AG04449 (cell line): ENCODE measurements at regions not wholly inside any gene's neighbourhood (a gene's known extent, or its start where the extent isn't known, plus 50 kb on each side); places are given as distances from the start of the nearest gene placed in this dataset.
A peak's percentile ranks its signal among the peaks of the same experiment; 100 is the strongest.
"Not testable (repeated sequence)": the region's sequence is repeated elsewhere in the genome, so short reads cannot be mapped to it uniquely, and the experiment has no call there.

Experiments used
- CTCF ChIA-PET: fragments of 350-600 bp; formaldehyde crosslinking; extraction: SDS; loops from one replicate; lab custom pipeline; 2021; ENCODE audit warnings: antibody characterized with exemption; lab: Yijun Ruan, JAX
- POLR2A ChIA-PET: fragments of 400-600, 350-600 bp; formaldehyde crosslinking; extraction: SDS; loops from one replicate; lab custom pipeline; 2020; ENCODE audit warnings: antibody characterized with exemption, inconsistent platforms; lab: Yijun Ruan, JAX
- DNase-seq: peaks from one replicate; pipeline ENCODE4 v3.0.0-alpha.2; 2010; ENCODE audit warnings: low read depth, low spot score
- H3K4me3 ChIP-seq: 2 replicates; pipeline ENCODE4 v1.5.1; 2011; ENCODE audit warnings: low read depth, mild to moderate bottlenecking, control low read depth, low read length
- CTCF ChIP-seq: IDR thresholded peaks from one replicate; pipeline ENCODE4 v1.5.1; 2011; ENCODE audit warnings: mild to moderate bottlenecking, moderate library complexity, low read length, control low read depth, inconsistent platforms; ENCODE audit not compliant: insufficient read depth; ENCODE audit errors: missing control alignments

GRCh38 chr3:109683746-109684145, 346.4 kb upstream of the DPPA4 start:
- no peak for TF ChIP-seq CTCF
- no peak overlapping the region for H3K4me3 ChIP-seq
- DNase-seq = no peak
- ChIA-PET POLR2A (no interaction called here), CTCF (no interaction called here)

GRCh38 chr3:109685084-109686079, 348.0 kb upstream of the DPPA4 start:
- peak; percentile 85 for DNase-seq
- ChIA-PET POLR2A (no interaction called here), CTCF (no interaction called here)
- no peak for TF ChIP-seq CTCF
- H3K4me3 ChIP-seq = no peak overlapping the region

- ChIA-PET POLR2A (no interaction called here), CTCF (no interaction called here)
- no peak for TF ChIP-seq CTCF
- H3K4me3 ChIP-seq = no peak overlapping the region
- DNase-seq = no peak
Observed at GRCh38 chr3:109687626-109688025, 350.3 kb upstream of the DPPA4 start.

GRCh38 chr3:109696932-109697331, 359.6 kb upstream of the DPPA4 start:
- ChIA-PET CTCF (no interaction called here), POLR2A (no interaction called here)

GRCh38 chr3:109702252-109702651, 364.9 kb upstream of the DPPA4 start:
- ChIA-PET CTCF (no interaction called here), POLR2A (no interaction called here)
- TF ChIP-seq CTCF = no peak
- no peak for DNase-seq
- H3K4me3 ChIP-seq = no peak overlapping the region

More at GRCh38 chr3:109696932-109697331, 359.6 kb upstream of the DPPA4 start:
- no peak for TF ChIP-seq CTCF
- no peak for DNase-seq
- H3K4me3 ChIP-seq = no peak overlapping the region

- ChIA-PET CTCF (no interaction called here), POLR2A (no interaction called here)
- no peak for DNase-seq
Observed at GRCh38 chr3:109702976-109703375, 365.6 kb upstream of the DPPA4 start.

GRCh38 chr3:109705133-109705532, 367.8 kb upstream of the DPPA4 start:
- POLR2A ChIA-PET, CTCF ChIA-PET, H3K4me3 ChIP-seq, DNase-seq: not testable (repeated sequence)

More at GRCh38 chr3:109702976-109703375, 365.6 kb upstream of the DPPA4 start:
- no peak for TF ChIP-seq CTCF
- no peak overlapping the region for H3K4me3 ChIP-seq
